Esophagus (tissue), 2 donors: ENCODE measurements at regions not wholly inside any gene's neighbourhood (a gene's known extent, or its start where the extent isn't known, plus 50 kb on each side); places are given as distances from the start of the nearest gene placed in this dataset.

Source experiments
- H3K27ac ChIP-seq, 2 donors: one replicate each; pipeline ENCODE4 v1.5.1; 2013; ENCODE audit warnings: low read depth in 2 of 2, mild to moderate bottlenecking in 2 of 2, inconsistent platforms in 1 of 2, low read length in 1 of 2, moderate library complexity in 1 of 2
- H3K27me3 ChIP-seq, 2 donors: one replicate each; pipeline ENCODE4 v1.6.1; 2013; ENCODE audit warnings: low read length in 2 of 2, control low read depth in 1 of 2, mild to moderate bottlenecking in 1 of 2; ENCODE audit not compliant: insufficient read depth in 2 of 2, control insufficient read depth in 1 of 2
- H3K36me3 ChIP-seq, 2 donors: one replicate each; pipeline ENCODE4 v1.6.1; 2013; ENCODE audit warnings: low read length in 1 of 2; ENCODE audit not compliant: control insufficient read depth in 2 of 2, insufficient read depth in 2 of 2
- H3K4me1 ChIP-seq, 2 donors: one replicate each; pipeline ENCODE4 v1.6.1; 2013; ENCODE audit warnings: low read length in 1 of 2; ENCODE audit not compliant: control insufficient read depth in 2 of 2, insufficient read depth in 2 of 2
- H3K4me3 ChIP-seq, 2 donors: one replicate each; pipeline ENCODE4 v1.5.1; 2013; ENCODE audit warnings: low read length in 2 of 2, mild to moderate bottlenecking in 2 of 2, low read depth in 1 of 2, moderate library complexity in 1 of 2
- H3K9me3 ChIP-seq, 2 donors: one replicate each; pipeline ENCODE4 v1.6.1; 2013; ENCODE audit warnings: mild to moderate bottlenecking in 2 of 2, low read depth in 1 of 2, low read length in 1 of 2, moderate library complexity in 1 of 2; ENCODE audit not compliant: control insufficient read depth in 2 of 2, insufficient read depth in 1 of 2
- WGBS, 2 donors: extraction: QIAGEN DNeasy Blood & Tissue Kit; methylation state at CpG; one replicate each; pipeline ENCODE4 v1.1.7; 2013; 5-methylcytosine and 5-hydroxymethylcytosine counted together
- donor health status: healthy with polysubstance abuse.
- donor health status: Bipolar disorder and iron deficiency.

DNA sequence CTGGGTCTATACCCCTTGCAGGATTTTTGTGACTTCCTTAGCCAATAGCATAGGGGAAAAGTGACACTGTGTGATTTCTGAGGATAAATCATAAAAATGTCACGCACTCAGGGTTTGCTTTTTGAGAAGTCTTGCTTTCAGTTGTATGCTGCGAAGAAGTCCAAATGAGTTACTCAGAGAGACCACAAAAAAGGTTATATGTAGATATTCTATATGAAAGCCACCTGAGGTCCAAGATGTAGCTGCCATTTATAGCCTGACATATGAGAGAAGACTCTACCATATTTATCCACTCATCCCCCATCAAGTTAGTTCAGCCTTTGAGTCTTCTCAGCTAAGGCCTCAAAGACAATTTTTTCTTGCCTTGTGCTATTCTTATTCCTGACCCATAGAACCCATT is 488.3 kb upstream of the MAP2 start:
- no peak overlapping the region for H3K27ac ChIP-seq
- H3K4me3 ChIP-seq = no peak overlapping the region
- WGBS, 2 donors = 86 to 87% methylated on average over 2 of the region's 2 CpGs
- no peaks in the 10 kb centered on the region for H3K4me1 ChIP-seq
- no peaks in the 10 kb centered on the region for H3K27me3 ChIP-seq
- no peaks in the 10 kb centered on the region for H3K36me3 ChIP-seq
- no peaks in the 10 kb centered on the region for H3K9me3 ChIP-seq

- WGBS, 2 donors = 27 to 43% methylated on average over 1 of the region's 1 CpG
Observed at GRCh38 chr2:208937521-208937920, 486.3 kb upstream of the MAP2 start.

GRCh38 chr2:208939852-208940251 is 484.0 kb upstream of the MAP2 start:
- Histone ChIP-seq H3K36me3 (no peaks in the 10 kb centered on the region), H3K27me3 (no peaks in the 10 kb centered on the region), H3K9me3 (no peaks in the 10 kb centered on the region), H3K4me1 (no peaks in the 10 kb centered on the region), H3K27ac (no peak overlapping the region), H3K4me3 (no peak overlapping the region)
- 76 to 97% methylated on average over 1 of the region's 1 CpG for WGBS, 2 donors

More at GRCh38 chr2:208937521-208937920, 486.3 kb upstream of the MAP2 start:
- Histone ChIP-seq H3K27me3 (no peaks in the 10 kb centered on the region), H3K36me3 (no peaks in the 10 kb centered on the region), H3K9me3 (no peaks in the 10 kb centered on the region), H3K4me3 (no peak overlapping the region), H3K4me1 (no peaks in the 10 kb centered on the region), H3K27ac (no peak overlapping the region)

DNA sequence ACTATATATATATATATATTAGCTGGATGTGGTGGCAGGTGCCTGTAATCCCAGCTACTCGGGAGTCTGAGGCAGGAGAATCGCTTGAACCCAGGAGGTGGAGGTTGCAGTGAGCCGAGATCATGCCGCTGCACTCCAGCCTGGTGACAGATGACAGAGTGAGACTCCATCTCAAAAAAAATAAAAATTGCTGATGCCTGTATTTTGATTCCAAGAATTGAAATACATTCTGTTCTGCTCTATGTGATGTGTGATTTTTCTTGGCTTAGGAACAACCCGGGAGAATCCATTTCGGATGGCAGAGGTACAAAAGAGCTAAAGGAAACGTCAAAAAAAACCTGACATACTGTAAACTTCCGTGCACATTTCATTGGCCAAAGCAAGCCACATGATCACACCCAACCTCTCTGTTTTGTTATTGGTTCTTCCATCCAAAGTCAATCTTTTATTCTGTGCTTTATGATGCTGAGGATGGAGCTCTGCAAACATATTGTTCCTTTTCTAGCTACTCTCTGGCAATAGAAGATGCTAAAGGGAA is 478.1 kb upstream of the MAP2 start:
- 64 to 70% methylated on average over 8 of the region's 8 CpGs for WGBS, 2 donors
- H3K4me3 ChIP-seq = no peak overlapping the region

GRCh38 chr2:208948073-208948472 is 475.8 kb upstream of the MAP2 start:
- Histone ChIP-seq H3K36me3 (no peaks in the 10 kb centered on the region), H3K4me1 (no peaks in the 10 kb centered on the region)
- 38 to 47% methylated on average over 1 of the region's 1 CpG for WGBS, 2 donors

More for the DNA sequence above, 478.1 kb upstream of the MAP2 start:
- Histone ChIP-seq H3K27ac (no peak overlapping the region), H3K27me3 (no peaks in the 10 kb centered on the region), H3K4me1 (no peaks in the 10 kb centered on the region), H3K9me3 (no peaks in the 10 kb centered on the region), H3K36me3 (no peaks in the 10 kb centered on the region)

GRCh38 chr2:208970070-208970469 is 453.8 kb upstream of the MAP2 start:
- no peak overlapping the region for H3K27ac ChIP-seq
- H3K9me3 ChIP-seq = no peaks in the 10 kb centered on the region
- WGBS, 2 donors = 71% methylated on average over 4 of the region's 4 CpGs
- no peaks in the 10 kb centered on the region for H3K4me1 ChIP-seq
- no peaks in the 10 kb centered on the region for H3K27me3 ChIP-seq
- no peaks in the 10 kb centered on the region for H3K36me3 ChIP-seq
- no peak overlapping the region for H3K4me3 ChIP-seq

More at GRCh38 chr2:208948073-208948472, 475.8 kb upstream of the MAP2 start:
- no peak overlapping the region for H3K27ac ChIP-seq
- no peaks in the 10 kb centered on the region for H3K9me3 ChIP-seq
- no peak overlapping the region for H3K4me3 ChIP-seq
- no peaks in the 10 kb centered on the region for H3K27me3 ChIP-seq

GRCh38 chr2:208977582-208977981 is 446.3 kb upstream of the MAP2 start:
- no peak overlapping the region for H3K4me3 ChIP-seq
- H3K27ac ChIP-seq = no peak overlapping the region
- no peaks in the 10 kb centered on the region for H3K9me3 ChIP-seq
- H3K27me3 ChIP-seq = no peaks in the 10 kb centered on the region
- WGBS, 2 donors = 57 to 79% methylated on average over 2 of the region's 2 CpGs
- H3K4me1 ChIP-seq = no peaks in the 10 kb centered on the region
- H3K36me3 ChIP-seq = no peaks in the 10 kb centered on the region

GRCh38 chr2:208978946-208979345 is 444.9 kb upstream of the MAP2 start:
- Histone ChIP-seq H3K36me3 (no peaks in the 10 kb centered on the region), H3K27me3 (no peaks in the 10 kb centered on the region), H3K4me3 (no peak overlapping the region), H3K27ac (no peak overlapping the region), H3K4me1 (no peaks in the 10 kb centered on the region), H3K9me3 (no peaks in the 10 kb centered on the region)

DNA sequence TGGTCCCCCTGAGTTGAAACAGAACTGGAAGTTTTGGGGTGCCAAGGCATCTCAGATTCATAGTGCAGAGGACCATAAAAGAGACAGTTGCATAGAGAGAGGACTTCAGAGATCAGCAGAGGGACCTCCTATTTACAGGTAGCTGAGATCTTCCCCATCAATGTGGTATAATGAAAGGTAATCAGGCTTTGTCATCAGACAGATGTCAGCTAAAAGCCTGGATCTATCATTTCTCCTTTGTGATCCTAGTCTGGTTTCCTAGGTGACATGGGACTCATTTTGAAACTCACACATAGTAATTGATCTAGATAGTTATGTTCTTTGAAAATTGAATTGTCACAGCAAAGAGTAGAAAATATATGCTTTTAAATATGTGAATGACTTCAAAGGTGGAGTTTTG is 443.5 kb upstream of the MAP2 start:
- Histone ChIP-seq H3K27me3 (no peaks in the 10 kb centered on the region), H3K9me3 (no peaks in the 10 kb centered on the region), H3K27ac (no peak overlapping the region), H3K4me1 (no peaks in the 10 kb centered on the region), H3K36me3 (no peaks in the 10 kb centered on the region), H3K4me3 (no peak overlapping the region)

DNA sequence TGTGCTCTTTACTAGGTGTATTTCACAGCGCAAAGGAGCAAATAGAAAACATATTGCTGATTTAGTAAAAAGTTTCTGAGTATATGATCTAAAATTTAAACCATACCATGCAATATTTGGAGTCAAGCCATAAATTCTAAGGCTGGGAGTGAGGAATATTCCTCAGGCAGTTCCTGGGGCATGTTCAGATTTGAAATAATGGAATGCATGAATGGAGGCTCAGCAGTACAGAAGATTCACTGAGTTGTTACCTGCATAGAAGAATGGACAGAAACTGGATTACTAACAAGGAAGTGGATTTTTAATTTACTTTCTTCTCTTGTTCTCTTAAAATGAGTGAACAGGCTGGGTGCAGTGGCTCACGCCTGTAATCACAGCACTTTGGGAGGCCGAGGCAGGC is 441.0 kb upstream of the MAP2 start:
- Histone ChIP-seq H3K4me1 (no peaks in the 10 kb centered on the region), H3K36me3 (no peaks in the 10 kb centered on the region), H3K9me3 (no peaks in the 10 kb centered on the region), H3K4me3 (no peak overlapping the region), H3K27ac (no peak overlapping the region), H3K27me3 (no peaks in the 10 kb centered on the region)
- 73 to 80% methylated on average over 3 of the region's 3 CpGs for WGBS, 2 donors
